ENCODE measurements at regions not wholly inside any gene's neighbourhood (a gene's known extent, or its start where the extent isn't known, plus 50 kb on each side); places are given as distances from the start of the nearest gene placed in this dataset.

DNA sequence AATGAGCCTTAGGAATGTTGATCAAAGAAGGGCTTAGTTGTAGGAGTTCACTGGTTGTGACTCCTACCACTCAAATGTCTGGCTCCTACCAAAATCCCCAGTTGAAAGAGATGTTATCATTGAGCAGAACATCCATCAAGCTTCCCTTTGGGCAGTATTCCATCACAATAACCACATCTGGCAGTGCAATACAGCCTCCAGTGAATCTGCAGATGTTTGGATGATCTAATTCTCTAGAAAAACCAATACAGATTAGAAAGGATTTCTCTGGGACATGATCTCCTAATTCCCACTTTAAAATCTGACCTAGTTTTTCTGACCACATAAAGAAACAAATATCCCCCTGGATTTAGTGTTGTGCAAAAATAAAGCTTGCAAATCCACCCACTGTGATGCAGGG lies 81.6 kb downstream of the TMEM215 start:
- Histone ChIP-seq H2AFZ (no peak overlapping the region), H3K79me2 (replicated peaks; ENCODE audit: insufficient read depth) (no peaks in the 10 kb centered on the region), H3K9me2 (ENCODE audit: insufficient read depth) (peaks cover 4% of the 10 kb centered on the region; the same call in 1 of the 2 replicates), H3K4me1 (ENCODE audit: insufficient read depth) (no peaks in the 10 kb centered on the region; the same call in 1 of the 2 replicates), H3F3A (replicated peaks; ENCODE audit: low read depth) (no peaks in the 10 kb centered on the region), H3K4me2 (no peak overlapping the region), H3K36me3 (ENCODE audit: insufficient read depth) (no peaks in the 10 kb centered on the region), H4K20me1 (replicated peaks; ENCODE audit: insufficient read depth) (no peaks in the 10 kb centered on the region), H3K4me3 (no peak overlapping the region), H3K27me3 (ENCODE audit: insufficient read depth) (no peaks in the 10 kb centered on the region), H3K27ac (ENCODE audit: low read depth) (no peak overlapping the region)
- no peak overlapping the region for H3K4me3 Mint-ChIP-seq
- no peak overlapping the region for H3K27ac Mint-ChIP-seq
- H3K9me3 Mint-ChIP-seq: no peaks in the 10 kb centered on the region
- ATAC-seq: no peak
- peaks cover 13% of the 10 kb centered on the region; the same call in 2 of the 3 replicates for H3K4me1 Mint-ChIP-seq
- TF ChIP-seq POLR2AphosphoS5 (IDR thresholded peaks at IDR 0.05; ENCODE audit: low read depth) (no peak), JUNB (IDR thresholded peaks at IDR 0.05; ENCODE audit: unreplicated experiment) (no peak), EZH2 (IDR thresholded peaks at IDR 0.05; ENCODE audit: low read depth, unreplicated experiment) (no peak), ZNF331 (CRISPR knock-in tag; IDR thresholded peaks at IDR 0.05; ENCODE audit: low read depth) (no peak), CREB1 (CRISPR knock-in tag; IDR thresholded peaks at IDR 0.05; ENCODE audit: low read depth) (no peak), NANOG (IDR thresholded peaks at IDR 0.05; ENCODE audit: borderline replicate concordance) (no peak), STAT1 (IDR thresholded peaks at IDR 0.05; ENCODE audit: unreplicated experiment) (no peak), ZNF114 (CRISPR knock-in tag; IDR thresholded peaks at IDR 0.05) (no peak), EZH2phosphoT487 (IDR thresholded peaks at IDR 0.05; ENCODE audit: unreplicated experiment) (no peak)
- TF ChIP-seq, protein P1, sequence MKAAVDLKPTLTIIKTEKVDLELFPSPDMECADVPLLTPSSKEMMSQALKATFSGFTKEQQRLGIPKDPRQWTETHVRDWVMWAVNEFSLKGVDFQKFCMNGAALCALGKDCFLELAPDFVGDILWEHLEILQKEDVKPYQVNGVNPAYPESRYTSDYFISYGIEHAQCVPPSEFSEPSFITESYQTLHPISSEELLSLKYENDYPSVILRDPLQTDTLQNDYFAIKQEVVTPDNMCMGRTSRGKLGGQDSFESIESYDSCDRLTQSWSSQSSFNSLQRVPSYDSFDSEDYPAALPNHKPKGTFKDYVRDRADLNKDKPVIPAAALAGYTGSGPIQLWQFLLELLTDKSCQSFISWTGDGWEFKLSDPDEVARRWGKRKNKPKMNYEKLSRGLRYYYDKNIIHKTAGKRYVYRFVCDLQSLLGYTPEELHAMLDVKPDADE (IDR thresholded peaks at IDR 0.05): no peak
- TF ChIP-seq, protein P2, sequence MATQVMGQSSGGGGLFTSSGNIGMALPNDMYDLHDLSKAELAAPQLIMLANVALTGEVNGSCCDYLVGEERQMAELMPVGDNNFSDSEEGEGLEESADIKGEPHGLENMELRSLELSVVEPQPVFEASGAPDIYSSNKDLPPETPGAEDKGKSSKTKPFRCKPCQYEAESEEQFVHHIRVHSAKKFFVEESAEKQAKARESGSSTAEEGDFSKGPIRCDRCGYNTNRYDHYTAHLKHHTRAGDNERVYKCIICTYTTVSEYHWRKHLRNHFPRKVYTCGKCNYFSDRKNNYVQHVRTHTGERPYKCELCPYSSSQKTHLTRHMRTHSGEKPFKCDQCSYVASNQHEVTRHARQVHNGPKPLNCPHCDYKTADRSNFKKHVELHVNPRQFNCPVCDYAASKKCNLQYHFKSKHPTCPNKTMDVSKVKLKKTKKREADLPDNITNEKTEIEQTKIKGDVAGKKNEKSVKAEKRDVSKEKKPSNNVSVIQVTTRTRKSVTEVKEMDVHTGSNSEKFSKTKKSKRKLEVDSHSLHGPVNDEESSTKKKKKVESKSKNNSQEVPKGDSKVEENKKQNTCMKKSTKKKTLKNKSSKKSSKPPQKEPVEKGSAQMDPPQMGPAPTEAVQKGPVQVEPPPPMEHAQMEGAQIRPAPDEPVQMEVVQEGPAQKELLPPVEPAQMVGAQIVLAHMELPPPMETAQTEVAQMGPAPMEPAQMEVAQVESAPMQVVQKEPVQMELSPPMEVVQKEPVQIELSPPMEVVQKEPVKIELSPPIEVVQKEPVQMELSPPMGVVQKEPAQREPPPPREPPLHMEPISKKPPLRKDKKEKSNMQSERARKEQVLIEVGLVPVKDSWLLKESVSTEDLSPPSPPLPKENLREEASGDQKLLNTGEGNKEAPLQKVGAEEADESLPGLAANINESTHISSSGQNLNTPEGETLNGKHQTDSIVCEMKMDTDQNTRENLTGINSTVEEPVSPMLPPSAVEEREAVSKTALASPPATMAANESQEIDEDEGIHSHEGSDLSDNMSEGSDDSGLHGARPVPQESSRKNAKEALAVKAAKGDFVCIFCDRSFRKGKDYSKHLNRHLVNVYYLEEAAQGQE (IDR thresholded peaks at IDR 0.05; ENCODE audit: unreplicated experiment): no peak
- TF ChIP-seq, protein P3, sequence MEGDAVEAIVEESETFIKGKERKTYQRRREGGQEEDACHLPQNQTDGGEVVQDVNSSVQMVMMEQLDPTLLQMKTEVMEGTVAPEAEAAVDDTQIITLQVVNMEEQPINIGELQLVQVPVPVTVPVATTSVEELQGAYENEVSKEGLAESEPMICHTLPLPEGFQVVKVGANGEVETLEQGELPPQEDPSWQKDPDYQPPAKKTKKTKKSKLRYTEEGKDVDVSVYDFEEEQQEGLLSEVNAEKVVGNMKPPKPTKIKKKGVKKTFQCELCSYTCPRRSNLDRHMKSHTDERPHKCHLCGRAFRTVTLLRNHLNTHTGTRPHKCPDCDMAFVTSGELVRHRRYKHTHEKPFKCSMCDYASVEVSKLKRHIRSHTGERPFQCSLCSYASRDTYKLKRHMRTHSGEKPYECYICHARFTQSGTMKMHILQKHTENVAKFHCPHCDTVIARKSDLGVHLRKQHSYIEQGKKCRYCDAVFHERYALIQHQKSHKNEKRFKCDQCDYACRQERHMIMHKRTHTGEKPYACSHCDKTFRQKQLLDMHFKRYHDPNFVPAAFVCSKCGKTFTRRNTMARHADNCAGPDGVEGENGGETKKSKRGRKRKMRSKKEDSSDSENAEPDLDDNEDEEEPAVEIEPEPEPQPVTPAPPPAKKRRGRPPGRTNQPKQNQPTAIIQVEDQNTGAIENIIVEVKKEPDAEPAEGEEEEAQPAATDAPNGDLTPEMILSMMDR (conservative IDR thresholded peaks at IDR 0.05; ENCODE audit: low read depth in 2 of 2): no peak
- TF ChIP-seq, protein P4, sequence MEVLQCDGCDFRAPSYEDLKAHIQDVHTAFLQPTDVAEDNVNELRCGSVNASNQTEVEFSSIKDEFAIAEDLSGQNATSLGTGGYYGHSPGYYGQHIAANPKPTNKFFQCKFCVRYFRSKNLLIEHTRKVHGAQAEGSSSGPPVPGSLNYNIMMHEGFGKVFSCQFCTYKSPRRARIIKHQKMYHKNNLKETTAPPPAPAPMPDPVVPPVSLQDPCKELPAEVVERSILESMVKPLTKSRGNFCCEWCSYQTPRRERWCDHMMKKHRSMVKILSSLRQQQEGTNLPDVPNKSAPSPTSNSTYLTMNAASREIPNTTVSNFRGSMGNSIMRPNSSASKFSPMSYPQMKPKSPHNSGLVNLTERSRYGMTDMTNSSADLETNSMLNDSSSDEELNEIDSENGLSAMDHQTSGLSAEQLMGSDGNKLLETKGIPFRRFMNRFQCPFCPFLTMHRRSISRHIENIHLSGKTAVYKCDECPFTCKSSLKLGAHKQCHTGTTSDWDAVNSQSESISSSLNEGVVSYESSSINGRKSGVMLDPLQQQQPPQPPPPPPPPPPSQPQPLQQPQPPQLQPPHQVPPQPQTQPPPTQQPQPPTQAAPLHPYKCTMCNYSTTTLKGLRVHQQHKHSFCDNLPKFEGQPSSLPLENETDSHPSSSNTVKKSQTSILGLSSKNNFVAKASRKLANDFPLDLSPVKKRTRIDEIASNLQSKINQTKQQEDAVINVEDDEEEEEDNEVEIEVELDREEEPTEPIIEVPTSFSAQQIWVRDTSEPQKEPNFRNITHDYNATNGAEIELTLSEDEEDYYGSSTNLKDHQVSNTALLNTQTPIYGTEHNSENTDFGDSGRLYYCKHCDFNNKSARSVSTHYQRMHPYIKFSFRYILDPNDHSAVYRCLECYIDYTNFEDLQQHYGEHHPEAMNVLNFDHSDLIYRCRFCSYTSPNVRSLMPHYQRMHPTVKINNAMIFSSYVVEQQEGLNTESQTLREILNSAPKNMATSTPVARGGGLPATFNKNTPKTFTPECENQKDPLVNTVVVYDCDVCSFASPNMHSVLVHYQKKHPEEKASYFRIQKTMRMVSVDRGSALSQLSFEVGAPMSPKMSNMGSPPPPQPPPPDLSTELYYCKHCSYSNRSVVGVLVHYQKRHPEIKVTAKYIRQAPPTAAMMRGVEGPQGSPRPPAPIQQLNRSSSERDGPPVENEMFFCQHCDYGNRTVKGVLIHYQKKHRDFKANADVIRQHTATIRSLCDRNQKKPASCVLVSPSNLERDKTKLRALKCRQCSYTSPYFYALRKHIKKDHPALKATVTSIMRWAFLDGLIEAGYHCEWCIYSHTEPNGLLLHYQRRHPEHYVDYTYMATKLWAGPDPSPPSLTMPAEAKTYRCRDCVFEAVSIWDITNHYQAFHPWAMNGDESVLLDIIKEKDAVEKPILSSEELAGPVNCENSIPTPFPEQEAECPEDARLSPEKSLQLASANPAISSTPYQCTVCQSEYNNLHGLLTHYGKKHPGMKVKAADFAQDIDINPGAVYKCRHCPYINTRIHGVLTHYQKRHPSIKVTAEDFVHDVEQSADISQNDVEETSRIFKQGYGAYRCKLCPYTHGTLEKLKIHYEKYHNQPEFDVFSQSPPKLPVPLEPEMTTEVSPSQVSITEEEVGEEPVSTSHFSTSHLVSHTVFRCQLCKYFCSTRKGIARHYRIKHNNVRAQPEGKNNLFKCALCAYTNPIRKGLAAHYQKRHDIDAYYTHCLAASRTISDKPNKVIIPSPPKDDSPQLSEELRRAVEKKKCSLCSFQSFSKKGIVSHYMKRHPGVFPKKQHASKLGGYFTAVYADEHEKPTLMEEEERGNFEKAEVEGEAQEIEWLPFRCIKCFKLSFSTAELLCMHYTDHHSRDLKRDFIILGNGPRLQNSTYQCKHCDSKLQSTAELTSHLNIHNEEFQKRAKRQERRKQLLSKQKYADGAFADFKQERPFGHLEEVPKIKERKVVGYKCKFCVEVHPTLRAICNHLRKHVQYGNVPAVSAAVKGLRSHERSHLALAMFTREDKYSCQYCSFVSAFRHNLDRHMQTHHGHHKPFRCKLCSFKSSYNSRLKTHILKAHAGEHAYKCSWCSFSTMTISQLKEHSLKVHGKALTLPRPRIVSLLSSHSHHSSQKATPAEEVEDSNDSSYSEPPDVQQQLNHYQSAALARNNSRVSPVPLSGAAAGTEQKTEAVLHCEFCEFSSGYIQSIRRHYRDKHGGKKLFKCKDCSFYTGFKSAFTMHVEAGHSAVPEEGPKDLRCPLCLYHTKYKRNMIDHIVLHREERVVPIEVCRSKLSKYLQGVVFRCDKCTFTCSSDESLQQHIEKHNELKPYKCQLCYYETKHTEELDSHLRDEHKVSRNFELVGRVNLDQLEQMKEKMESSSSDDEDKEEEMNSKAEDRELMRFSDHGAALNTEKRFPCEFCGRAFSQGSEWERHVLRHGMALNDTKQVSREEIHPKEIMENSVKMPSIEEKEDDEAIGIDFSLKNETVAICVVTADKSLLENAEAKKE (CRISPR knock-in tag; IDR thresholded peaks at IDR 0.05): no peak
- no peak for DNase-seq (ENCODE audit: low spot score)
- no peaks in the 10 kb centered on the region for H3K36me3 Mint-ChIP-seq (ENCODE audit: low read depth)
- no peaks in the 10 kb centered on the region for H3K27me3 Mint-ChIP-seq (ENCODE audit: insufficient read depth, low read depth, poor library complexity)

Data from GM23338 (cell line).